K562 (cell line): ENCODE measurements at regions not wholly inside any gene's neighbourhood (a gene's known extent, or its start where the extent isn't known, plus 50 kb on each side); places are given as distances from the start of the nearest gene placed in this dataset.

Source experiments
- ATAC-seq: fragments of 200-7000 bp; cut with Tn5 transposase; 3 replicates; pipeline ENCODE4 v1.9.1; 2020; ENCODE audit warnings: moderate library complexity
- BruUV-seq: library from RNA; stranded (reverse); fragments of 400-500 nt; replicated peaks from 2 replicates; lab custom pipeline; 2021; lab: Mats Ljungman, UMichigan
- CTCF ChIA-PET: fragments of 300-600 bp; formaldehyde crosslinking; extraction: SDS; loops from one replicate; lab custom pipeline; 2021; ENCODE audit warnings: low intra/inter-chr PET ratio; lab: Yijun Ruan, JAX
- POLR2A ChIA-PET: fragments of 300-600, 350-650 bp; sonication (Branson Sonifier 250); formaldehyde crosslinking; extraction: SDS; loops from one replicate; lab custom pipeline; 2021; ENCODE audit warnings: antibody characterized with exemption, inconsistent platforms; lab: Yijun Ruan, JAX
- DNase-seq, 4 experiments: peaks; one replicate each; pipeline versions ENCODE4 v3.0.0 to v3.0.0-alpha.2; 2011 to 2018; ENCODE audit warnings: low spot score in 3 of 4, mixed read lengths in 3 of 4; ENCODE audit errors: extremely low read depth in 1 of 4
- FAIRE-seq: peaks from 2 replicates; lab custom pipeline; 2011; peaks lifted over from hg19 to GRCh38; lab: Jason Lieb, UNC
- H2AFZ ChIP-seq: 2 replicates; pipeline ENCODE4 v1.6.0; 2011; ENCODE audit warnings: low read depth, low read length, control low read depth, inconsistent platforms
- H3K27ac ChIP-seq: fragments of 200-600 bp; 3 replicates; pipeline ENCODE4 v1.8.0; 2011; ENCODE audit warnings: low read depth, mild to moderate bottlenecking, control low read depth, inconsistent platforms, low read length, moderate library complexity, mixed read lengths; ENCODE audit errors: extremely low read depth
- H3K27me3 ChIP-seq, 2 experiments: fragments of 300-600 bp in 1 of 2; 2 replicates in 1 of 2; 3 replicates in 1 of 2; pipeline versions ENCODE4 v1.6.0 to v1.8.0; 2011; ENCODE audit warnings: inconsistent platforms in 2 of 2, low read length in 2 of 2, mild to moderate bottlenecking in 1 of 2, mixed read lengths in 1 of 2, moderate library complexity in 1 of 2; ENCODE audit not compliant: control insufficient read depth in 2 of 2, insufficient read depth in 2 of 2
- H3K36me3 ChIP-seq: fragments of 300-600 bp; 3 replicates; pipeline ENCODE4 v1.8.0; 2011; ENCODE audit warnings: mild to moderate bottlenecking, low read length, inconsistent platforms; ENCODE audit not compliant: control insufficient read depth, insufficient read depth
- H3K4me1 ChIP-seq, 2 experiments: fragments of 200-600 bp in 1 of 2; replicated peaks in 1 of 2; 2 replicates in 1 of 2; 3 replicates in 1 of 2; pipeline versions ENCODE4 v1.5.1 to v1.8.0; 2011; ENCODE audit warnings: inconsistent platforms in 2 of 2, low read length in 2 of 2, mild to moderate bottlenecking in 1 of 2, mixed read lengths in 1 of 2, moderate library complexity in 1 of 2; ENCODE audit not compliant: control insufficient read depth in 2 of 2, insufficient read depth in 2 of 2
- H3K4me2 ChIP-seq: 2 replicates; pipeline ENCODE4 v1.6.1; 2011; ENCODE audit warnings: low read length, control low read depth, inconsistent platforms, mixed read lengths; ENCODE audit not compliant: insufficient read depth
- H3K4me3 ChIP-seq: fragments of 200-600 bp; sonication (generic), shearing (Covaris generic); 2 replicates; pipeline ENCODE4 v1.5.1; 2016; ENCODE audit warnings: control low read depth, inconsistent platforms
- H3K79me2 ChIP-seq: fragments of 200-600 bp; 3 replicates; pipeline ENCODE4 v1.8.0; 2011; ENCODE audit warnings: low read length, inconsistent platforms; ENCODE audit not compliant: control insufficient read depth, insufficient read depth
- H3K9ac ChIP-seq, 2 experiments: 2 replicates each; pipeline versions ENCODE4 v1.6.0 to v1.6.1; 2011; ENCODE audit warnings: low read depth in 2 of 2, low read length in 2 of 2, control low read depth in 1 of 2, inconsistent platforms in 1 of 2, mild to moderate bottlenecking in 1 of 2, mixed read lengths in 1 of 2; ENCODE audit not compliant: insufficient read depth in 1 of 2
- H3K9me1 ChIP-seq: one replicate; pipeline ENCODE4 v1.6.0; 2011; ENCODE audit warnings: inconsistent platforms, mild to moderate bottlenecking, low read length, moderate library complexity; ENCODE audit not compliant: control insufficient read depth, insufficient read depth
- H3K9me3 ChIP-seq: replicated peaks from 2 replicates; pipeline ENCODE4 v1.5.1; 2011; ENCODE audit warnings: low read depth, low read length, inconsistent platforms; ENCODE audit not compliant: control insufficient read depth, insufficient read depth
- H4K20me1 ChIP-seq: replicated peaks from 2 replicates; pipeline ENCODE4 v1.6.1; 2011; ENCODE audit warnings: low read length, inconsistent platforms, mixed read lengths; ENCODE audit not compliant: control insufficient read depth, insufficient read depth
- FOXA3 ChIP-seq, 2 experiments: fragments of 450-650 bp in 1 of 2; sonication (generic) in 1 of 2; formaldehyde crosslinking; IDR thresholded peaks in 1 of 2; conservative IDR thresholded peaks in 1 of 2; 2 replicates each; pipeline versions ENCODE4 v1.4.0 to v1.8.0; 2020 to 2022; ENCODE audit warnings: mild to moderate bottlenecking in 2 of 2, missing genetic modification reagents in 1 of 2
- L3MBTL2 ChIP-seq: fragments of 450-650 bp; IDR thresholded peaks from 2 replicates; pipeline ENCODE4 v1.6.1; 2016; ENCODE audit warnings: mild to moderate bottlenecking, moderate library complexity
- NFIC ChIP-seq: fragments of 450-650 bp; IDR thresholded peaks from 2 replicates; pipeline ENCODE4 v1.6.1; 2017; ENCODE audit warnings: mild to moderate bottlenecking, inconsistent platforms
- POU5F1 ChIP-seq: fragments of 150-350 bp; IDR thresholded peaks from 2 replicates; pipeline ENCODE4 v1.6.1; 2014; ENCODE audit warnings: borderline replicate concordance, low read length, low read depth, mild to moderate bottlenecking; ENCODE audit not compliant: partially characterized antibody
- RBFOX2 ChIP-seq: fragments of 200-400 bp; formaldehyde crosslinking; IDR thresholded peaks from 2 replicates; pipeline ENCODE4 v1.6.1; 2017; ENCODE audit warnings: low read depth, mild to moderate bottlenecking, low read length, moderate library complexity
- SRSF3 ChIP-seq: fragments of 200-400 bp; formaldehyde crosslinking; IDR thresholded peaks from 2 replicates; pipeline ENCODE4 v1.6.1; 2016; ENCODE audit warnings: mild to moderate bottlenecking, low read length, moderate library complexity; ENCODE audit not compliant: insufficient read depth
- SRSF7 ChIP-seq: fragments of 200-400 bp; formaldehyde crosslinking; optimal IDR thresholded peaks from 2 replicates; pipeline ENCODE3; 2017; ENCODE audit warnings: mild to moderate bottlenecking, low read depth, low read length
- TBP ChIP-seq: optimal IDR thresholded peaks from 2 replicates; pipeline ENCODE3; 2011; ENCODE audit warnings: low read depth, low read length, improper control_type of control experiment
- TFAM ChIP-seq: fragments of 250-450 bp; sonication (Bioruptor Pico); conservative IDR thresholded peaks from 2 replicates; pipeline ENCODE4 v1.5.0; 2021; ENCODE audit warnings: mild to moderate bottlenecking, moderate library complexity
- TSC22D4 ChIP-seq: fragments of 450-650 bp; IDR thresholded peaks from 2 replicates; pipeline ENCODE4 v1.6.1; 2016; ENCODE audit warnings: missing genetic modification characterization, missing biosample characterization, control low read depth
- YBX1 ChIP-seq: fragments of 450-650 bp; IDR thresholded peaks from 2 replicates; pipeline ENCODE4 v1.7.1; 2016; ENCODE audit warnings: mild to moderate bottlenecking
- whole genome bisulfite sequencing: fragments of 100-300 bp; shearing (Covaris generic); methylation state at CpG from one replicate; pipeline ENCODE4 v1.1.6; 2016; ENCODE audit warnings: low coverage, mixed read lengths; ENCODE audit not compliant: insufficient coverage; ENCODE audit errors: missing lambda C conversion rate; 5-methylcytosine and 5-hydroxymethylcytosine counted together
- in situ Hi-C: fragments of 300-500 bp; cut with MboI; formaldehyde crosslinking; loops from 4 replicates; pipeline ENCODE4 v1.15.0; 2018; ENCODE audit warnings: inconsistent platforms, mixed read lengths
- intact Hi-C: fragments of 100-400 bp; cut with micrococcal nuclease; formaldehyde crosslinking; loops from 2 replicates; pipeline ENCODE4 v1.14.2; 2022
- TF ChIP-seq, protein P1 (sequence below), 2 experiments: IDR thresholded peaks; 2 replicates each; pipeline ENCODE4 v1.6.1; 2012; ENCODE audit warnings: improper control_type of control experiment in 2 of 2, low read depth in 2 of 2, low read length in 2 of 2, borderline replicate concordance in 1 of 2
- TF ChIP-seq, protein P2 (sequence below): fragments of 450-650 bp; IDR thresholded peaks from 2 replicates; pipeline ENCODE4 v1.6.1; 2016; ENCODE audit warnings: borderline replicate concordance
- TF ChIP-seq, protein P3 (sequence below): fragments of 450-650 bp; IDR thresholded peaks from 2 replicates; pipeline ENCODE4 v1.6.1; 2016; ENCODE audit warnings: mild to moderate bottlenecking

DNA sequence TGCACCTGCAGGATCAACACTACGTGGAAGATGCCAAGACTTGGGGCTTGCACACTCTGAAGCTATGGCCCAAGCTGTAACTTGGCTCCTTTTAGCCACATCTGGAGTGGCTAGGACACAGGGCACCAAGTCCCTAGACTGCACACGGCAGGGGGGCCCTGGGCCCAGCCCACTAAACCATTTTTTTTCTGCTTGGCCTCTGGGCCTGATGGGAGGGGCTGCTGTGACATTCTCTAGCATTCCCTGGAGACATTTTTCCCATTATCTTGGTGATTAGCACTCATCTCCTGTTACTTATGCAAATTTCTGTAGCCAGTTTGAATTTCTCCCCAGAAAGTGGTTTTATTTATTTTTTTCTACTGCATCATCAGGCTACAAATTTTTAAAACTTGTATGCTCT lies 1080.7 kb downstream of the LRFN5 start:
- ChIA-PET POLR2A (no interaction called here), CTCF (no interaction called here)
- no peak overlapping the region for H3K4me2 ChIP-seq
- H3K9me1 ChIP-seq, result no peaks in the 10 kb centered on the region
- no peak for ATAC-seq
- H3K9me3 ChIP-seq, result no peaks in the 10 kb centered on the region
- H3K36me3 ChIP-seq, result no peaks in the 10 kb centered on the region
- H3K79me2 ChIP-seq, result no peaks in the 10 kb centered on the region
- no peak overlapping the region for H3K27ac ChIP-seq
- intact Hi-C loops, result no loop called here
- no peaks in the 10 kb centered on the region for H3K27me3 ChIP-seq
- no peaks in the 10 kb centered on the region for H4K20me1 ChIP-seq
- no peak for FAIRE-seq
- H2AFZ ChIP-seq, result no peak overlapping the region
- 0% methylated on average over 2 of the region's 2 CpGs for WGBS
- no TSS peak for BruUV-seq
- DNase-seq, result no peak
- in situ Hi-C loops, result no loop called here
- no peak overlapping the region for H3K4me3 ChIP-seq
- H3K4me1 ChIP-seq, result no peaks in the 10 kb centered on the region
- H3K9ac ChIP-seq, result no peak overlapping the region
- TF ChIP-seq, protein P1, sequence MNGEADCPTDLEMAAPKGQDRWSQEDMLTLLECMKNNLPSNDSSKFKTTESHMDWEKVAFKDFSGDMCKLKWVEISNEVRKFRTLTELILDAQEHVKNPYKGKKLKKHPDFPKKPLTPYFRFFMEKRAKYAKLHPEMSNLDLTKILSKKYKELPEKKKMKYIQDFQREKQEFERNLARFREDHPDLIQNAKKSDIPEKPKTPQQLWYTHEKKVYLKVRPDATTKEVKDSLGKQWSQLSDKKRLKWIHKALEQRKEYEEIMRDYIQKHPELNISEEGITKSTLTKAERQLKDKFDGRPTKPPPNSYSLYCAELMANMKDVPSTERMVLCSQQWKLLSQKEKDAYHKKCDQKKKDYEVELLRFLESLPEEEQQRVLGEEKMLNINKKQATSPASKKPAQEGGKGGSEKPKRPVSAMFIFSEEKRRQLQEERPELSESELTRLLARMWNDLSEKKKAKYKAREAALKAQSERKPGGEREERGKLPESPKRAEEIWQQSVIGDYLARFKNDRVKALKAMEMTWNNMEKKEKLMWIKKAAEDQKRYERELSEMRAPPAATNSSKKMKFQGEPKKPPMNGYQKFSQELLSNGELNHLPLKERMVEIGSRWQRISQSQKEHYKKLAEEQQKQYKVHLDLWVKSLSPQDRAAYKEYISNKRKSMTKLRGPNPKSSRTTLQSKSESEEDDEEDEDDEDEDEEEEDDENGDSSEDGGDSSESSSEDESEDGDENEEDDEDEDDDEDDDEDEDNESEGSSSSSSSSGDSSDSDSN (IDR thresholded peaks at IDR 0.05; ENCODE audit: borderline replicate concordance in 1 of 2, low read depth in 2 of 2, low read length in 2 of 2), result no peak
- TF ChIP-seq L3MBTL2 (no peak), YBX1 (no peak), SRSF3 (no peak), NFIC (no peak), TBP (no peak), RBFOX2 (no peak), TSC22D4 (tag) (no peak), TFAM (no peak), SRSF7 (no peak), FOXA3 (CRISPR knock-in tag; conservative IDR thresholded peaks at IDR 0.05 in 1 of 2, IDR thresholded peaks at IDR 0.05 in 1 of 2) (no peak), POU5F1 (no peak)
- TF ChIP-seq, protein P2, sequence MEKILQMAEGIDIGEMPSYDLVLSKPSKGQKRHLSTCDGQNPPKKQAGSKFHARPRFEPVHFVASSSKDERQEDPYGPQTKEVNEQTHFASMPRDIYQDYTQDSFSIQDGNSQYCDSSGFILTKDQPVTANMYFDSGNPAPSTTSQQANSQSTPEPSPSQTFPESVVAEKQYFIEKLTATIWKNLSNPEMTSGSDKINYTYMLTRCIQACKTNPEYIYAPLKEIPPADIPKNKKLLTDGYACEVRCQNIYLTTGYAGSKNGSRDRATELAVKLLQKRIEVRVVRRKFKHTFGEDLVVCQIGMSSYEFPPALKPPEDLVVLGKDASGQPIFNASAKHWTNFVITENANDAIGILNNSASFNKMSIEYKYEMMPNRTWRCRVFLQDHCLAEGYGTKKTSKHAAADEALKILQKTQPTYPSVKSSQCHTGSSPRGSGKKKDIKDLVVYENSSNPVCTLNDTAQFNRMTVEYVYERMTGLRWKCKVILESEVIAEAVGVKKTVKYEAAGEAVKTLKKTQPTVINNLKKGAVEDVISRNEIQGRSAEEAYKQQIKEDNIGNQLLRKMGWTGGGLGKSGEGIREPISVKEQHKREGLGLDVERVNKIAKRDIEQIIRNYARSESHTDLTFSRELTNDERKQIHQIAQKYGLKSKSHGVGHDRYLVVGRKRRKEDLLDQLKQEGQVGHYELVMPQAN, result no peak
- TF ChIP-seq, protein P3, sequence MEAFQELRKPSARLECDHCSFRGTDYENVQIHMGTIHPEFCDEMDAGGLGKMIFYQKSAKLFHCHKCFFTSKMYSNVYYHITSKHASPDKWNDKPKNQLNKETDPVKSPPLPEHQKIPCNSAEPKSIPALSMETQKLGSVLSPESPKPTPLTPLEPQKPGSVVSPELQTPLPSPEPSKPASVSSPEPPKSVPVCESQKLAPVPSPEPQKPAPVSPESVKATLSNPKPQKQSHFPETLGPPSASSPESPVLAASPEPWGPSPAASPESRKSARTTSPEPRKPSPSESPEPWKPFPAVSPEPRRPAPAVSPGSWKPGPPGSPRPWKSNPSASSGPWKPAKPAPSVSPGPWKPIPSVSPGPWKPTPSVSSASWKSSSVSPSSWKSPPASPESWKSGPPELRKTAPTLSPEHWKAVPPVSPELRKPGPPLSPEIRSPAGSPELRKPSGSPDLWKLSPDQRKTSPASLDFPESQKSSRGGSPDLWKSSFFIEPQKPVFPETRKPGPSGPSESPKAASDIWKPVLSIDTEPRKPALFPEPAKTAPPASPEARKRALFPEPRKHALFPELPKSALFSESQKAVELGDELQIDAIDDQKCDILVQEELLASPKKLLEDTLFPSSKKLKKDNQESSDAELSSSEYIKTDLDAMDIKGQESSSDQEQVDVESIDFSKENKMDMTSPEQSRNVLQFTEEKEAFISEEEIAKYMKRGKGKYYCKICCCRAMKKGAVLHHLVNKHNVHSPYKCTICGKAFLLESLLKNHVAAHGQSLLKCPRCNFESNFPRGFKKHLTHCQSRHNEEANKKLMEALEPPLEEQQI, result no peak
